ENCODE measurements at regions not wholly inside any gene's neighbourhood (a gene's known extent, or its start where the extent isn't known, plus 50 kb on each side); places are given as distances from the start of the nearest gene placed in this dataset.
"Not testable (repeated sequence)": the region's sequence is repeated elsewhere in the genome, so short reads cannot be mapped to it uniquely, and the experiment has no call there.

DNA sequence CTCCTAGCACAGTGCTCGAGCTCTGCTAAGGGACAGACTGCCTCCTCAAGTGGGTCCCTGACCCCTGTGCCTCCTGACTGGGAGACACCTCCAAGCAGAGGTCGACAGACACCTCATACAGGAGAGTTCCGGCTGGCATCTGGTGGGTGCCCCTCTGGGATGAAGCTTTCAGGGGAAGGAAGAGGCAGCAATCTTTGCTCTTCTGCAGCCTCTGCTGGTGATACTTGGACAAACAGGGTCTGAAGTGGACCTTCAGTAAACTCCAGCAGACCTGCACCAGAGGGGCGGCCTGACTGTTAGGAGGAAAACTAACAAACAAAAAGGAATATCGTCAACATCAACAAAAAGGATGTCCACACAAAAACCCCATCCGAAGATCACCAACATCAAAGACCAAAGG lies 60.6 kb upstream of the DCN start:
- H3K4me3 ChIP-seq (ENCODE audit: low read depth, low read length); in situ Hi-C loops (cut with HindIII; ENCODE audit: low sequenced_read_pairs): not testable (repeated sequence)
- peak; percentile 60 for TF ChIP-seq CTCF (IDR thresholded peaks at IDR 0.05; ENCODE audit: low read depth, low read length)
- DNase-seq (ENCODE audit: low read depth, low spot score) = peak; percentile 11

DNA sequence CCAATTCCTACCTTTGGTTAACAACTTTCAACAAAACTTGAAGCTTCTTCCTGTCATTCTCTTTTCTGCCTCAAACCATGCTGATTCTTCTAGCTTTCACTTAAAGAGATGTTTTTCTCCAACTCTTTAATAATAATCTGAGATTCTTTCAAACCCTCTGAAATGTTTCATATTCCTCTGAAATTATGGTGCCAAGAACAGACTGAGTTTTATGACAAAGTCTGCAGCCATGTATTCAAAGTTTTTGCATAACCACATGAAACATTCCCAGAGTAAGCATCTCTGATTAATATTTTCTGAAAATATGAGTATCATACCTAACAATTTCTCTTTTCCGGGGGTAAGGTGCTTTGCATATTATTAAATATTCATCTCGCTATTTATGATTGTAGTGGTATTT lies 59.1 kb upstream of the DCN start:
- in situ Hi-C loops (cut with HindIII; ENCODE audit: low sequenced_read_pairs) = no loop called here
- no peak overlapping the region for H3K4me3 ChIP-seq (ENCODE audit: low read depth, low read length)
- no peak for DNase-seq (ENCODE audit: low read depth, low spot score)
- no peak for TF ChIP-seq CTCF (IDR thresholded peaks at IDR 0.05; ENCODE audit: low read depth, low read length)

- no peak overlapping the region for H3K4me3 ChIP-seq (ENCODE audit: low read depth, low read length)
- no peak for TF ChIP-seq CTCF (IDR thresholded peaks at IDR 0.05; ENCODE audit: low read depth, low read length)
- in situ Hi-C loops (cut with HindIII; ENCODE audit: low sequenced_read_pairs) = no loop called here
- DNase-seq (ENCODE audit: low read depth, low spot score) = no peak
Measured at GRCh38 chr12:91240386-91241095, 57.9 kb upstream of the DCN start.

- H3K4me3 ChIP-seq (ENCODE audit: low read depth, low read length) = no peak overlapping the region
- TF ChIP-seq CTCF (IDR thresholded peaks at IDR 0.05; ENCODE audit: low read depth, low read length) = no peak
- DNase-seq (ENCODE audit: low read depth, low spot score) = no peak
- in situ Hi-C loops (cut with HindIII; ENCODE audit: low sequenced_read_pairs) = no loop called here
Measured at GRCh38 chr12:91239481-91239880, 56.9 kb upstream of the DCN start.
